ENCODE measurements at regions not wholly inside any gene's neighbourhood (a gene's known extent, or its start where the extent isn't known, plus 50 kb on each side); places are given as distances from the start of the nearest gene placed in this dataset.

GRCh38 chr18:73258375-73259087 is 390.7 kb upstream of the NETO1 start:
- ATAC-seq (no peak), DNase-seq (ENCODE audit: low spot score) (no peak)
- Mint-ChIP-seq H3K4me3 (no peak overlapping the region), H3K4me1 (ENCODE audit: low read depth in 2 of 2) (no peaks in the 10 kb centered on the region), H3K9me3 (peaks cover 6% of the 10 kb centered on the region), H3K27me3 (no peaks in the 10 kb centered on the region), H3K27ac (no peak overlapping the region), H3K36me3 (no peaks in the 10 kb centered on the region)

DNA sequence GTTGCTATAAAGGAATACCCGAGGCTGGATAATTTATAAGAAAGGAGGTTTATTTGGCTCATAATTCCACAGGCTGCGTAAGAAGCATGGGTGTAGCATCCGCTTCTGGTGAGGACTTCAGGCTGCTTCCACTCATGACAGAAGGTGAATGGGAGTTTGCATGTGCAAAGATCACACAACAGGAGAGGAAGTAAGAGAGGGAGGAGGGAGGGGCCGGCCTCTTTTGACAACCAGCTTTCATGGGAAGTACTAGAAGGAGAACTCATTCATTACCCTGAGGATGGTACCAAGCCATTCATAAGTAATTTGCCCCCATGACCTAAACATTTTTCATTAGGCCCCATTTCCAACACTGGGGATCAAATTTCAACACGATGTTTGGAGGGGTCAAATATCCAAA is 386.8 kb upstream of the NETO1 start:
- Mint-ChIP-seq H3K4me3 (no peak overlapping the region), H3K27me3 (no peaks in the 10 kb centered on the region), H3K4me1 (ENCODE audit: low read depth in 2 of 2) (no peaks in the 10 kb centered on the region), H3K27ac (no peak overlapping the region), H3K36me3 (peaks cover 4% of the 10 kb centered on the region), H3K9me3 (peaks cover 8% of the 10 kb centered on the region)
- ATAC-seq (no peak), DNase-seq (ENCODE audit: low spot score) (no peak)

GRCh38 chr18:73249030-73249429 is 381.2 kb upstream of the NETO1 start:
- H3K4me3 Mint-ChIP-seq = no peak overlapping the region
- peaks cover 24% of the 10 kb centered on the region for H3K9me3 Mint-ChIP-seq
- H3K27me3 Mint-ChIP-seq = no peaks in the 10 kb centered on the region
- DNase-seq (ENCODE audit: low spot score) (no peak), ATAC-seq (no peak)
- no peak overlapping the region for H3K27ac Mint-ChIP-seq
- no peaks in the 10 kb centered on the region for H3K4me1 Mint-ChIP-seq (ENCODE audit: low read depth in 2 of 2)
- H3K36me3 Mint-ChIP-seq = peaks cover 8% of the 10 kb centered on the region

DNA sequence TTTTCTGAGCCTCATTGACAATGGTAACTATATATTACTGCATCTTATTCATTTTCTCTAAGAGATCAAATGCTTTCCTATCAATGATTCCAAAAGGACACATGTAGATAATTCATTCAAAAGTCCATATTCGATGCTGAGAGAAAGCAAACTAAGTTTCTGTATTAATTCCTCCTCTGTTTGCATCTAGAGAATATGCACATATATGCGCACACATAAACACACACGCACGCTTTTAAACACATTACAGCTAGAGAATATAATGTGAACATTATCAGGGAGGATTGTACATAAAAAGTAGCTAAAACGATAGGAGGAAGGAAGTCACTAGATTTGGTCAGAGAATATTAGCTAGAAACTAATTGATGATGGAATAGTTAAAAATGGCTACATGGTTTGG is 379.0 kb upstream of the NETO1 start:
- Mint-ChIP-seq H3K36me3 (peaks cover 5% of the 10 kb centered on the region), H3K4me1 (ENCODE audit: low read depth in 2 of 2) (no peaks in the 10 kb centered on the region), H3K27ac (no peak overlapping the region), H3K4me3 (no peak overlapping the region), H3K27me3 (no peaks in the 10 kb centered on the region), H3K9me3 (peaks cover 20% of the 10 kb centered on the region)
- DNase-seq (ENCODE audit: low spot score) (no peak), ATAC-seq (no peak)

- no peak for ATAC-seq
- Mint-ChIP-seq H3K4me3 (no peak overlapping the region), H3K27ac (no peak overlapping the region), H3K36me3 (peaks cover 5% of the 10 kb centered on the region), H3K27me3 (no peaks in the 10 kb centered on the region), H3K4me1 (ENCODE audit: low read depth in 2 of 2) (no peaks in the 10 kb centered on the region), H3K9me3 (peaks cover 21% of the 10 kb centered on the region)
- DNase-seq (ENCODE audit: low spot score) = no peak
Observed at GRCh38 chr18:73245345-73245744, 377.6 kb upstream of the NETO1 start.

DNA sequence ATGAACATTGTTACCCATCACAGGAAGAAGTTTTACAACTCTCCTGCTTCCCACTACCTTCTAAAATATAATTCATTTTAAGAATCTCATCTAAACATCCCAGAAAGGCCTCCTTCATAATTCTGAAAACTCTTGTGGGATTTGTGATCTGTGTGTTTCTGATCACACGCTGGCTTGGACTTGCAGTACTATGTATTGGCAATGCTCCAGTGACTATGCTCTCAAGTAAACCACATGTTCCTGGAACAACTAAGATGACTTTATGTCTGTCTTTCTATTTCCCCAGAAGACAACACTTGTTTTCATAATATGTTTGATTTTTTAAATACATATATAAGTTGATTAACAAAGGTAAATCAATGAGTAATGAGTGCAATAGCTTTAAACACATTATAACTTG is 376.6 kb upstream of the NETO1 start:
- Mint-ChIP-seq H3K4me3 (no peak overlapping the region), H3K36me3 (peaks cover 5% of the 10 kb centered on the region), H3K27me3 (no peaks in the 10 kb centered on the region), H3K9me3 (peaks cover 21% of the 10 kb centered on the region), H3K27ac (no peak overlapping the region), H3K4me1 (ENCODE audit: low read depth in 2 of 2) (no peaks in the 10 kb centered on the region)
- DNase-seq (ENCODE audit: low spot score) = no peak
- ATAC-seq = no peak

DNA sequence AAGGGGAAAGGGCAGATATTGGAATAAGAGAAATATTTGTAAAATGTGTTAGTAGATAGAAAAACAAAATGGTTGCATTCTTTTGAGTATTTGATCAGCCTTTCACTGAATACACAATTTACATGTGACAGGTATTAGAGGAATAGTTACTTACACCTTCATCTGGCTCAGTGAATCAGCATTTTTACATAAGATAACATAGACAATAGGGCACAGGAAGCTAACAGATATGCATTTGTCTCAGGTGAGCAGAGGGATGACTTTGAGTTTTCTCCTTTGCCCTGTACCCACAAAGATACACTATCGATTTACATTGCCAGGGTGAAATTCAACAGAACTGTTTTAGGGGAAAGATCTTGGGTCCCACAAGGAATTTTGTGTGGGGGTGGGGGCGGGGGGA is 373.1 kb upstream of the NETO1 start:
- Mint-ChIP-seq H3K27ac (no peak overlapping the region), H3K9me3 (peaks cover 19% of the 10 kb centered on the region), H3K4me1 (ENCODE audit: low read depth in 2 of 2) (no peaks in the 10 kb centered on the region), H3K27me3 (no peaks in the 10 kb centered on the region), H3K4me3 (no peak overlapping the region), H3K36me3 (peaks cover 5% of the 10 kb centered on the region)
- DNase-seq (ENCODE audit: low spot score) (no peak), ATAC-seq (no peak)

- H3K9me3 Mint-ChIP-seq = peaks cover 13% of the 10 kb centered on the region
- H3K27ac Mint-ChIP-seq = no peak overlapping the region
- no peak for DNase-seq (ENCODE audit: low spot score)
- H3K4me1 Mint-ChIP-seq (ENCODE audit: low read depth in 2 of 2) = no peaks in the 10 kb centered on the region
- no peaks in the 10 kb centered on the region for H3K27me3 Mint-ChIP-seq
- no peaks in the 10 kb centered on the region for H3K36me3 Mint-ChIP-seq
- H3K4me3 Mint-ChIP-seq = no peak overlapping the region
- no peak for ATAC-seq
Observed at GRCh38 chr18:73235921-73236320, 368.1 kb upstream of the NETO1 start.

DNA sequence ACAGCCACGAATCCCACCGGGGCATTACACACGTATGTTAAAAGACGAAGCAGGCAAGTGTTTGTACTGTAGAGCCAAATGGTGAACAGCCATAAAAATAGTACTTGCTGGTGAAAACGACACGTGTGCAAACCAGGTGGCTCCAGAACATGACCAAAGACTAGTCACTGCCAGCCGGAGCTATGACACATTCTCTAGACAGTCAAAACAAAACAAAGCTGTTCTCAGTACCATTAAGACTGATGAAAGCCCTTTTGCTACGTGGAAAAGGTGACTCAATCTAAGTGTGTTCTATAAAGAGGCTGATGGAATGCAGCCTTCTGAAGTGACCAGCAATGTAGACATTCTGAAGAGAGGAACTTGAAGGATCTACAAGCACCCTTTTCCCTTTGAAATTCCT is 367.7 kb upstream of the NETO1 start:
- no peak overlapping the region for H3K4me3 Mint-ChIP-seq
- H3K27ac Mint-ChIP-seq = no peak overlapping the region
- no peaks in the 10 kb centered on the region for H3K4me1 Mint-ChIP-seq (ENCODE audit: low read depth in 2 of 2)
- H3K36me3 Mint-ChIP-seq = no peaks in the 10 kb centered on the region
- no peak for ATAC-seq
- no peaks in the 10 kb centered on the region for H3K27me3 Mint-ChIP-seq
- H3K9me3 Mint-ChIP-seq = peaks cover 11% of the 10 kb centered on the region
- no peak for DNase-seq (ENCODE audit: low spot score)

GRCh38 chr18:73232933-73233332 is 365.1 kb upstream of the NETO1 start:
- Mint-ChIP-seq H3K4me1 (ENCODE audit: low read depth in 2 of 2) (no peaks in the 10 kb centered on the region), H3K9me3 (peaks cover 8% of the 10 kb centered on the region), H3K27me3 (no peaks in the 10 kb centered on the region), H3K27ac (no peak overlapping the region), H3K4me3 (no peak overlapping the region), H3K36me3 (no peaks in the 10 kb centered on the region)
- no peak for DNase-seq (ENCODE audit: low spot score)
- ATAC-seq = no peak

- Mint-ChIP-seq H3K36me3 (peaks cover 15% of the 10 kb centered on the region), H3K9me3 (peaks cover 16% of the 10 kb centered on the region), H3K27me3 (no peaks in the 10 kb centered on the region), H3K27ac (no peak overlapping the region), H3K4me3 (no peak overlapping the region), H3K4me1 (ENCODE audit: low read depth in 2 of 2) (no peaks in the 10 kb centered on the region)
- ATAC-seq (no peak), DNase-seq (ENCODE audit: low spot score) (no peak)
Observed at GRCh38 chr18:73220663-73221062, 352.9 kb upstream of the NETO1 start.

DNA sequence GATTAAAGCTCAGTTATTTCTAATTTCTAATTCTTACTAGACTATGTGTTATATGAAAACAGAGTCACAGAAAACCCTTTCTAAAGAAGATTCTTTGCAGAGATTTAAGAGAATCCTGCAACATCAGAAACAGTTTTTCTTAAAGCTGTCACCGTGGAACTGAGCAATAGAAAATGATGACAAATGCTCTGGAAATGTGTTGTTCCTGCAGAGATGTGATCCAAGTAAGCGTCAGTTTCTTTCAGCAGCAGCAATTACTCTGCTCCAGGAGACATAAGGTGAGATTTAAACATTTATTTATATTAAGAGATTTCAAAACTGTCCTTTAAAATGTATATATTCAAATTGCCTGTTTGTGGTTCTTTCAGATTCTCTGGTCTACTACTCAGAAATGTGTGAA is 350.5 kb upstream of the NETO1 start:
- Mint-ChIP-seq H3K4me1 (ENCODE audit: low read depth in 2 of 2) (no peaks in the 10 kb centered on the region), H3K9me3 (peaks cover 23% of the 10 kb centered on the region), H3K36me3 (peaks cover 13% of the 10 kb centered on the region), H3K4me3 (no peak overlapping the region), H3K27ac (no peak overlapping the region), H3K27me3 (no peaks in the 10 kb centered on the region)
- ATAC-seq (no peak), DNase-seq (ENCODE audit: low spot score) (no peak)

- Mint-ChIP-seq H3K4me3 (no peak overlapping the region), H3K27ac (no peak overlapping the region), H3K36me3 (peaks cover 5% of the 10 kb centered on the region), H3K9me3 (peaks cover 20% of the 10 kb centered on the region), H3K27me3 (no peaks in the 10 kb centered on the region), H3K4me1 (ENCODE audit: low read depth in 2 of 2) (no peaks in the 10 kb centered on the region)
- ATAC-seq (no peak), DNase-seq (ENCODE audit: low spot score) (no peak)
Observed at GRCh38 chr18:73214970-73215369, 347.2 kb upstream of the NETO1 start.

DNA sequence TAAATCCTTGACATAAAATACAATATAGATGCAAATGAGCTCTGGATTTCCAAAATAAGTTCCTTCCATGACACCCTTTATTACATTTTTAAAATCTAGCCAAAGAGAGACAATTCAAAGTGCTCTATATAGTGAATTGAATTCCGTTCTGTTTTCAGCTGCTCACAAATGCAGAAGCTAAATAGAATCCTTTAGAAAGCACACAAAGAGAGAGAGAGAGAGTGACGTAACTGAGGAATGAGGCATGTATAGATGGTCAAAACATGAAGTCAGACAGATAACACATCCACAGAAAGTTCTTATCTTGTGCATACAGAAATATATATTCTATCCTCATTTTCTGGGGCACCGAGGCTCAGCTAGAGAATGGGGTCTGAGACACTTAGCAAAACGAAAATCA is 344.7 kb upstream of the NETO1 start:
- H3K4me1 Mint-ChIP-seq (ENCODE audit: low read depth in 2 of 2) = no peaks in the 10 kb centered on the region
- no peaks in the 10 kb centered on the region for H3K36me3 Mint-ChIP-seq
- no peak for DNase-seq (ENCODE audit: low spot score)
- no peaks in the 10 kb centered on the region for H3K27me3 Mint-ChIP-seq
- H3K4me3 Mint-ChIP-seq = no peak overlapping the region
- peaks cover 24% of the 10 kb centered on the region for H3K9me3 Mint-ChIP-seq
- H3K27ac Mint-ChIP-seq = no peak overlapping the region
- no peak for ATAC-seq

- H3K27me3 Mint-ChIP-seq = no peaks in the 10 kb centered on the region
- no peaks in the 10 kb centered on the region for H3K4me1 Mint-ChIP-seq (ENCODE audit: low read depth in 2 of 2)
- H3K36me3 Mint-ChIP-seq = no peaks in the 10 kb centered on the region
- H3K27ac Mint-ChIP-seq = no peak overlapping the region
- ATAC-seq = no peak
- DNase-seq (ENCODE audit: low spot score) = no peak
- no peaks in the 10 kb centered on the region for H3K9me3 Mint-ChIP-seq
- H3K4me3 Mint-ChIP-seq = no peak overlapping the region
Observed at GRCh38 chr18:73201940-73202339, 334.2 kb upstream of the NETO1 start.

All from natural killer cell treated with Interleukin-12 subunit alpha and Interleukin-12 subunit beta and Interleukin-15 and Interleukin-18, amount 100 ng/mL, for 72 hours (primary cell).